ENCODE measurements at regions not wholly inside any gene's neighbourhood (a gene's known extent, or its start where the extent isn't known, plus 50 kb on each side); places are given as distances from the start of the nearest gene placed in this dataset.

DNA sequence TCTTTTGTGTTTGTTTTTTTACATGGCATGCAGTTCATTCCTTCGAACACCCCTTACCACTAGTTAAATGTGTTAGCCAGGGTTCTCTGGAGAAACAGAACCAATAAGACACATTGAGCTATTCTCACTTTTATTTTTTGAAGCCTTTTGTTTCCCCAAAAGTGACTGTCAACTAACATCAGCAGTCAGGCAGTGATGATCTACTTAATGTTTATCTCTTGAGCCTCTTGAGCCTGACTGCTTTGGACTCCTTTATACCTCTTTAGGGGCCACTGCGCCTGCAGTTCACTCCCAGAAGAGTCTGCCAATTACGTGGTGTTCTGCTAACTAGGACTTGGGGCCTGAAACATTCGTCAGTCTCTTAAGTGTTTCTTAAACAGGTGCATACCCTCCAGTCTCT is 163.7 kb upstream of the FLRT2 start:
- DNase-seq, result no peak
- no peaks in the 10 kb centered on the region for H3K9me3 Mint-ChIP-seq (ENCODE audit: low read depth)
- ATAC-seq, result no peak
- H3K27ac Mint-ChIP-seq, result no peak overlapping the region
- no peaks in the 10 kb centered on the region for H3K27me3 Mint-ChIP-seq
- H3K36me3 Mint-ChIP-seq, result no peaks in the 10 kb centered on the region
- H3K4me1 Mint-ChIP-seq, result no peaks in the 10 kb centered on the region
- H3K4me3 Mint-ChIP-seq, result no peak overlapping the region
- CTCF ChIA-PET, result no interaction called here

DNA sequence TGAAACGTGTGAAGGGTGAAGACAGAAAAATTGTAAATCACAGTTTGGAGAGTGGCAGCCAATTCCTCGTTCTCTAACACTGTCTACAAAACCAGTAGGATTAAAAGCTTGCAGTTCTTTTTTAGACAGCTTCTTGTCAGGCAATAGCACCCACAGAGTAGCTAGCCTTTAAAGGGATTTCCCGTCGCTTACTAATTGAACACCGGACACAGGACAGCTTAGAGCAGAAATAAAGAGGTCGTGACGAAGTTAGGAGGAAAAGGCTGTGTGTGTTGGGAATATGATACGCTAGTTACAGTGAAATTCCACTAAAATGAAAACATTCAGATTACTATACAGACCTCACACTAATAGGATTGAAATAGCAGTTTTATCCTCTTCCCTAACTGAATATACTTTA is 149.1 kb upstream of the FLRT2 start:
- no peaks in the 10 kb centered on the region for H3K27me3 Mint-ChIP-seq
- DNase-seq (no peak), ATAC-seq (no peak)
- no peak overlapping the region for H3K4me3 Mint-ChIP-seq
- no peaks in the 10 kb centered on the region for H3K4me1 Mint-ChIP-seq
- CTCF ChIA-PET, result no interaction called here
- no peaks in the 10 kb centered on the region for H3K9me3 Mint-ChIP-seq (ENCODE audit: low read depth)
- H3K36me3 Mint-ChIP-seq, result no peaks in the 10 kb centered on the region
- H3K27ac Mint-ChIP-seq, result no peak overlapping the region

DNA sequence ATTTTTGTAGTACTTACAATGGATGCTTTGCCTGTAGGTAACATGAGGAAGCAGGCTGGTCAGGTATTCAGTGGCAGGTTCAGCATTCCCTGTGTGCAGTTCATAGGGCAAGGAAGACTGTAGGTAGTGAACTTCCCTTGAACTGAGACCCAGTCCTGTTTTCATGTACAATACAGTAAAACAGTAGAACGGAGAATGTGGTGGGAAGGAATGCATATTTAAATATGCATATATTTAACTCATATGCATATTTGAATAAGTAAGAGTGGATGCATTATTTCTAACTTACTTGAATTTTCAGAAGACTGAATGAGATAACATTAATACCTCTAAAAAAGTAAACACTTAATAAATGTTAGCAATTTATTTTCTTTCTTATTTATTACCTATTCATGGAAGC is 147.6 kb upstream of the FLRT2 start:
- no peaks in the 10 kb centered on the region for H3K4me1 Mint-ChIP-seq
- no peaks in the 10 kb centered on the region for H3K36me3 Mint-ChIP-seq
- CTCF ChIA-PET, result no interaction called here
- DNase-seq (no peak), ATAC-seq (no peak)
- H3K27me3 Mint-ChIP-seq, result no peaks in the 10 kb centered on the region
- H3K27ac Mint-ChIP-seq, result no peak overlapping the region
- no peaks in the 10 kb centered on the region for H3K9me3 Mint-ChIP-seq (ENCODE audit: low read depth)
- H3K4me3 Mint-ChIP-seq, result no peak overlapping the region

DNA sequence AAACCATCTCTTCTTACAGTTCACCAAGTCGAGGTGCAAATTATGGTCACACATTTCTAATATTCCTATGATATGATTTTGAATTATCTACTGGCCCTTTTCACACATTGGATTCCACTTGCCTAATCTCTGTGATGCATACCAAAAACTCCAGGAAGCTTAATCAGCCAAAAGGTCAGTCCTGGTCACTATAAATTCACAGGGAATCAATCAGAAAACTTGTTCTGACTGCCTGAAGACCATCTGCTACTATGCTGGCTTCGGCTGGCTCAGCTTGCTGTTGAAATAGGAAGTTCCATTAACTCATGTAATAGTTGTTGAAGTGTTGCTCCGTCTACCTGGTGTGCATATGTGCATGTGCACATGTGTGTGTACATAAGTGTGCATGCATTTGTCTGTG is 142.8 kb upstream of the FLRT2 start:
- CTCF ChIA-PET, result no interaction called here
- Mint-ChIP-seq H3K9me3 (ENCODE audit: low read depth) (no peaks in the 10 kb centered on the region), H3K4me1 (peaks cover 1% of the 10 kb centered on the region), H3K36me3 (no peaks in the 10 kb centered on the region), H3K27me3 (no peaks in the 10 kb centered on the region), H3K4me3 (no peak overlapping the region), H3K27ac (no peak overlapping the region)
- DNase-seq (no peak), ATAC-seq (no peak)

DNA sequence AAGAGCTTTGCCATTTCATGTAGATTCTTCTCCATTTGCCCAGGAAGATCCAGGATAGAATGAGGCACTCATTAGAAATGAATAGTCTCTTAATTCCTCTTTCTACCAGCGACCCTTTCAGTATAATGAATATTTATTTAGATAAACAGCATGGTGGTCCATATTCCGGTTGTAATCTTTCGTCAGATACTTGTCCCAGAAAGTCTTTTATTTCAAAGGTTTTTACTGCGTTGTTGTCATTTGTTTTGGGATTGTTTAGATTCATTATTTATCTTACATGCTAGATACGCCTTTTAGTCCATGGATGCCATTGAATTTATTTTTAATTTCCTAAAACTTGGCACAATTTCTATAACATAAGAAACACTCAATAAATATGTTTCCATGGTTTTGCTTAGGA is 139.7 kb upstream of the FLRT2 start:
- peaks cover 1% of the 10 kb centered on the region for H3K4me1 Mint-ChIP-seq
- CTCF ChIA-PET, result no interaction called here
- H3K36me3 Mint-ChIP-seq, result no peaks in the 10 kb centered on the region

DNA sequence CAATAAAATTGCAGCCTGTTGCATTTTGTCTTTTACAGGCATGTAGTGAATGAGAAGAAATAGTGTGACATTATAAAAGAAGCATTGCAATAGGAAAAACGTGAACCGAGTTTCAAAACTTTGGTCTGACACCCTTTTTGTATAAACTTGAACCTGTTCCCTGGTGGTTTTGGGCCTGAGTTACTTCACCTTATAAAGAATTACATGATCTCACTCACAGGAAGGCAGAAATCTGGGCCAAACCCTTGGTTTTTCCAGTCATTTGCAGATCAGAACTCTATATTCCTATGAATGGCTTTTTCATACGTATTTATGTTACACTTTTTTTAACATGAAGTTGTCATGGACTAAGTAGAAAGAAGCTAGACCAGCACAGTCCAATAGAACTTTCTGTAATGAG is 138.5 kb upstream of the FLRT2 start:
- Mint-ChIP-seq H3K36me3 (no peaks in the 10 kb centered on the region), H3K4me1 (peaks cover 1% of the 10 kb centered on the region), H3K9me3 (ENCODE audit: low read depth) (no peaks in the 10 kb centered on the region), H3K4me3 (no peak overlapping the region), H3K27ac (no peak overlapping the region), H3K27me3 (no peaks in the 10 kb centered on the region)
- ATAC-seq (no peak), DNase-seq (no peak)
- CTCF ChIA-PET, result no interaction called here

More for the DNA sequence above, 139.7 kb upstream of the FLRT2 start:
- Mint-ChIP-seq H3K4me3 (no peak overlapping the region), H3K9me3 (ENCODE audit: low read depth) (no peaks in the 10 kb centered on the region), H3K27me3 (no peaks in the 10 kb centered on the region), H3K27ac (no peak overlapping the region)
- no peak for DNase-seq
- ATAC-seq, result no peak

DNA sequence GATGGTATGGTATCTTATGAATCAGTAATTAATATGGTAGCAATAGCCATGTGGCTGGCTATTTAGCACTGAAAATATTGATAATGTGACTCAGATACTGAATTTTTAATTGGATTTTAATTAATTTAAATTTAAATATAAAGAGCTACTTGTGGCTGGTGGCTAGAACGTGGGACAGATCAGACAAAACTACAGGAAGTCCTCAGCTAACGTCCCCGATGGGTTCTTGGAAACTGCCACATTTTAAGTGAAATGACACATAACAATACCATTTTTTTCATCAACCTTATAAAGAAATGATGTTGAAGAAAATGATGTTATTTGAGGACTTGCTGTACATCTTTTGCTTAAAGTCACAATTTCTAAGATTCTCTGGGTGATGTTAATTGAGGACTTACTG is 138.1 kb upstream of the FLRT2 start:
- Mint-ChIP-seq H3K27ac (no peak overlapping the region), H3K36me3 (no peaks in the 10 kb centered on the region), H3K9me3 (ENCODE audit: low read depth) (no peaks in the 10 kb centered on the region), H3K4me1 (peaks cover 1% of the 10 kb centered on the region), H3K27me3 (no peaks in the 10 kb centered on the region), H3K4me3 (no peak overlapping the region)
- CTCF ChIA-PET, result no interaction called here
- DNase-seq (no peak), ATAC-seq (no peak)

DNA sequence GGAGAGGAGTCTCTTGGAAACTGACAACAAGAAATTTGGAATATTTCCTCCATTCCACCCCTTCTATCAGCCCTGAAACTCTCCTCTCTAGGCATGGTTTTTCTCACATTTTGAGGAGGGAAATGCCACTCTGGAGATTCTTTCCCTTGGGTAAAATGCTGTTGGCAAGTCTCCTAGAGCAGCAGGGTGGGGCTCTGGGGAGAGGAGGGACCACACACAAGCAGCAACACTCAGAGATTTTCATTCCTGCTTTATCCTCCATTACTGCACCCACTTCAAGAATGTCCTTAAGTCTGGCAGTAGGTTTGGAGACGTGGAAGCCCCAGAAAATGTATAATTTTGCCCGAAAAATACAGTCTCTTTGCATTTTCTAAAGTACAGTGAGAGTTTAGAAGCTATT is 130.8 kb upstream of the FLRT2 start:
- Mint-ChIP-seq H3K4me1 (no peaks in the 10 kb centered on the region), H3K9me3 (ENCODE audit: low read depth) (no peaks in the 10 kb centered on the region), H3K27ac (no peak overlapping the region), H3K4me3 (no peak overlapping the region), H3K27me3 (no peaks in the 10 kb centered on the region), H3K36me3 (no peaks in the 10 kb centered on the region)
- CTCF ChIA-PET, result no interaction called here
- DNase-seq (no peak), ATAC-seq (no peak)

DNA sequence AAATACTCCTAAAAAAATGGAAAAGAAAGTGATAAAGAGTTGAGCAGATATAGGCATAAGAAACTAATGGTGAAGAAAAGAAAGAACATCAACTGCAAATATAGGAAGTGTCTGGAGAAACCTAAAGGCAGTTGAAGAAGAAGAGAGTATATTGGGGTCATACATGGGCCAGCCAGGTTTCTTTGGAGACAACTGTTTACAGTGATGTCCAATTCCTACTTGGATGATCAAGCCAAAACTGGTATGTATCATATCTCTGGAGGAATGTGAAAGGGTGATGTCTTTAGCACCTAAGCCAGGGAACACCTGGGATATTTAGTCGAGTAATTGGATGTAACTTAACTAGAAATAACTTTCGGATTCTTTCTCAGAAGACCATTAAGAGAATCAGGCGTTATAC is 129.3 kb upstream of the FLRT2 start:
- Mint-ChIP-seq H3K27me3 (no peaks in the 10 kb centered on the region), H3K27ac (no peak overlapping the region), H3K4me3 (no peak overlapping the region), H3K4me1 (no peaks in the 10 kb centered on the region), H3K36me3 (no peaks in the 10 kb centered on the region), H3K9me3 (ENCODE audit: low read depth) (peaks cover 2% of the 10 kb centered on the region)
- DNase-seq, result no peak
- no peak for ATAC-seq
- CTCF ChIA-PET, result no interaction called here

DNA sequence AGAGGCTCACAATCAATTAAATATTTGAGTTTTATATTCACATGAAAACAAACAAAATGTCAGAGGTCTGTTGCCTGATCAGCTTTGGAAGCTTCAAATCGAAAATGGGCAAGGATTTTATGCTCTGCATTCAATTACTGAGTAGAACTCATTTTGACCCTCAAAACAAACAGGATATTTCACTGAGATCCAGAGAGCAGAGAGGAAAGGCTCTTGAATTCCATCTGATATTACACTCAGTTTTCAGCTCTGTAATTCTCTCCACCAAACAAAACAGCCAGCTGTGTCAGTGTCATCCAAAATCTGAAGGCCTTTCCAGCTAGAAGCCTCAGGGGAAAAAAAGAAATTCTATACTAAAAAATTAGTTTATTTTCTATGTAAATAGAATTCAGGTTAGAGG is 128.6 kb upstream of the FLRT2 start:
- CTCF ChIA-PET, result no interaction called here

DNA sequence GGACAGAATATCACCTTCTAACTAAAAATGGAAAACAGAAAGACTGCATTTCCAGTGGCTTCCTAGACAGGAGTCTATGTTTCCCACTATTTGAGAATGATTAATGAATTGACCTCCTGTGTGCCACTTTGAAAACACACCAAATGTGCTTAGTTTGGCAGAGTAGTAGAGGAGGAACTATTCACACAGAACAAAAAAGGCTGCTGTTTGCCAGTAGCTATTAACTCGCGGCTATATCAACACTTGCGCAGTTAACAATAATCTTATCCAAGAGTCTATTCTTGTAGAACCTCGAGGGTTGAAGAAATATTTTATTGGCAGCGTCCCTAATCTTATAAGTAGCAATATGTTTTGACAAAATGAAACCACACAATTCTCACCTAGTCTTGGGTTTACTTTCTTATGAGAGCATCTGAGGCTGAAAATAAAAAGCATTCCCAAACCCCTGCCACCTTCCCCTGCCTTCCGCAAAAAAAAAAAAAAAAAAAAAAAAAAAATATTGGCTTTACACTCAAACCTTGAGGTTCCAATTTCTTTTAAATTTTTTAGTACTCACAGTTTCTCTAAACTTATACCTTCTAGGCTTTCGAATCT is 127.3 kb upstream of the FLRT2 start:
- H3K4me3 Mint-ChIP-seq, result no peak overlapping the region
- H3K27me3 Mint-ChIP-seq, result no peaks in the 10 kb centered on the region
- no peak for DNase-seq
- ATAC-seq, result no peak
- peaks cover 5% of the 10 kb centered on the region for H3K9me3 Mint-ChIP-seq (ENCODE audit: low read depth)
- H3K4me1 Mint-ChIP-seq, result no peaks in the 10 kb centered on the region
- CTCF ChIA-PET, result no interaction called here
- no peaks in the 10 kb centered on the region for H3K36me3 Mint-ChIP-seq
- H3K27ac Mint-ChIP-seq, result no peak overlapping the region

More for the DNA sequence above, 128.6 kb upstream of the FLRT2 start:
- H3K4me3 Mint-ChIP-seq, result no peak overlapping the region
- H3K4me1 Mint-ChIP-seq, result no peaks in the 10 kb centered on the region
- H3K36me3 Mint-ChIP-seq, result no peaks in the 10 kb centered on the region
- DNase-seq, result no peak
- ATAC-seq, result no peak
- no peaks in the 10 kb centered on the region for H3K27me3 Mint-ChIP-seq
- H3K9me3 Mint-ChIP-seq (ENCODE audit: low read depth), result peaks cover 2% of the 10 kb centered on the region
- H3K27ac Mint-ChIP-seq, result no peak overlapping the region

DNA sequence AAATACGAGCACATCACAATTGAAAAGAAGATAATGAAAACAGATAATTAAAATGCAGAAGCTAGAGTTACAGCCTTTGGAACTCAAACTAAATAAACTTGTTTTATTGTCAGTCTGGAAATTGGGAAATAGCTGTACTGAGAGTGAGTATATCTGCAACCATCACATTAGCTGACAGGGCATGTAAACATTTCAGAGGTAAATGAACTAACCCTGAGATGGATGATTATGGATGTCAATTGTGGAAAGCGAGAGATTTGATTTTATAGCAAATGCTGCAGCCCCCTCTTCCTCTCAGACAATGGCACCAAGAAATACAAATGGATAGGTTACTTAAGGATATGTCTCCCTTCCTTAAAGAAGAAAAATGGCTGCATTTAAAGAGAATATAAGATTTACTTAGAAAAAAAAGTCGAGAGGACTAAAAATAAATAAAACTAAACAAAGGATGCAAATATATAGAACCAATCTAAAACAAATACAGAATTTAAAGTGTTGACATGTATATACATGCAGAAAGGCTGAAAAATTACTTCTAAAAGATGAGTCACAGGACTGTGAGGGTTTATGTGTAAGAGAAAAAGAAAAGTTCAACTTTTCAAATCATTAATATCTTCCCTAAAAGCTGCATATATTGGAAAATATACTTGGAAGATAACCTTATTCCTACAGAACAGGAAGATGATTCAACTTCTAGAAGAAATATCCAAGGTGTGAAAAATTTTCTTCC is 120.3 kb upstream of the FLRT2 start:
- Mint-ChIP-seq H3K4me3 (no peak overlapping the region), H3K36me3 (no peaks in the 10 kb centered on the region), H3K27ac (no peak overlapping the region), H3K4me1 (no peaks in the 10 kb centered on the region), H3K27me3 (no peaks in the 10 kb centered on the region), H3K9me3 (ENCODE audit: low read depth) (peaks cover 8% of the 10 kb centered on the region)
- no peak for DNase-seq
- CTCF ChIA-PET, result no interaction called here
- ATAC-seq, result no peak

DNA sequence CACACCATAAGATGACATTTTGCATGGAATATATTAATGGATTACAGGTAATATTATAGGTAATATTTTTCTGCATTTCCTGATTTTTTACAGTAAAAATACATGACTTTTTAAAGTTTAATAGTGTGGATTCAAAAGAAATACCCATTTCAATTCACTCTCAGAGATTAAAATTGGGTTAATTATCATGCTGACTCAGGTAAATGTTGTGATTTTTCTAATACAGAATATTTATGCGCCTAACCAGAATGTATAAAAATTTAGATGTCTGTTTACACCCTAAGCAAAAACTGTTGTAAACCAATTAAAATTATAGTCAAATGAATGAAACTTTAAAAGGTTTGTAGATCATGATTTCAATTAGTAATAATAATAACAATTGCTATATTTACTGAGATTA is 117.2 kb upstream of the FLRT2 start:
- no peak overlapping the region for H3K4me3 Mint-ChIP-seq
- no peaks in the 10 kb centered on the region for H3K36me3 Mint-ChIP-seq
- H3K27ac Mint-ChIP-seq, result no peak overlapping the region
- DNase-seq (no peak), ATAC-seq (no peak)
- no peaks in the 10 kb centered on the region for H3K27me3 Mint-ChIP-seq
- H3K9me3 Mint-ChIP-seq (ENCODE audit: low read depth), result peaks cover 7% of the 10 kb centered on the region
- CTCF ChIA-PET, result no interaction called here
- H3K4me1 Mint-ChIP-seq, result no peaks in the 10 kb centered on the region

DNA sequence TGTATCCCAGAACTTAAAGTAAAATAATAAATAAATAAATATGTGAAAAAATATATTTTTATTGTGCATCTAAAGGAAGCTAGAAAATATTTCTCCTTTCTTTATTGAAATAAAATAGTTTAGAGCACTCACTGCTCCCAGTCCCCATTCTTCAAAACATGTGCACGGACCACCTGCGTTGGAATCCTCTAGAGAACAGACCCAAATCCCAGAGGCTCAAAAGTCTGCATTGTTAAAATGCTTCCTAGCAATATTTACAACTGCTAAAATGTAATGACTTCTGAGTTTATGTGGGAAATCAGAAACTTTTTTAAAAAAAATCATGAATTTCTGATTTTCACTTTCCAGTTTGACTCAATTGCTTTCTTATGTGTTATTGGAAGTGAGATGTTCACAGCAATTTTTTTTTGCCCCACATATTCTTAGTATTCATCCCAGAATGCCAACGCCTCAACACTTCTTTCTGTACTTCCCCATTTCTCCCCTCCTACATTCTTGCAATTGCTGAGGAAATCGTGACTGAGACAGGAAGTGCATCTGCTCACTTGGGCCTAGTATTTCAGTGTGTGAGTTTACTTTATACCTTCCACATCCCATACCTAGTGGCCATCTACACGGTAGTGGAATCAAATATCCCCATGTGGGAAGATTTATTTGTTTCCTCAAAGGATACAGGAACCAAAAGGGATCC is 116.0 kb upstream of the FLRT2 start:
- DNase-seq (no peak), ATAC-seq (no peak)
- no peaks in the 10 kb centered on the region for H3K4me1 Mint-ChIP-seq
- no peaks in the 10 kb centered on the region for H3K27me3 Mint-ChIP-seq
- H3K9me3 Mint-ChIP-seq (ENCODE audit: low read depth), result peaks cover 7% of the 10 kb centered on the region
- CTCF ChIA-PET, result no interaction called here
- H3K36me3 Mint-ChIP-seq, result no peaks in the 10 kb centered on the region
- H3K27ac Mint-ChIP-seq, result no peak overlapping the region
- H3K4me3 Mint-ChIP-seq, result no peak overlapping the region

All from activated CD8-positive, alpha-beta memory T cell treated with anti-CD3 and anti-CD28 coated beads, Interleukin-2, amount 10 ng/mL, durations not matched to agents 7 days and 5 days (primary cell).